GM12878 (cell line): ENCODE measurements at regions not wholly inside any gene's neighbourhood (a gene's known extent, or its start where the extent isn't known, plus 50 kb on each side); places are given as distances from the start of the nearest gene placed in this dataset.

Experiments used
- ATAC-seq: fragments of 200-7000 bp; cut with Tn5 transposase; 3 replicates; pipeline ENCODE4 v1.9.1; 2020; ENCODE audit warnings: mild to moderate bottlenecking, moderate library complexity
- BruUV-seq: library from RNA; stranded (reverse); fragments of 400-500 nt; replicated peaks from 2 replicates; lab custom pipeline; 2021; lab: Mats Ljungman, UMichigan
- CTCF ChIA-PET: fragments of 300-600 bp; sonication (Branson Sonifier 250); formaldehyde crosslinking; extraction: SDS; loops from one replicate; lab custom pipeline; 2021; ENCODE audit warnings: inconsistent platforms; lab: Yijun Ruan, JAX
- POLR2A ChIA-PET: fragments of 350-600 bp; formaldehyde crosslinking; extraction: SDS; loops from one replicate; lab custom pipeline; 2021; ENCODE audit warnings: inconsistent platforms; lab: Charles Lee
- RAD21 ChIA-PET: fragments of 300-600 bp; sonication (Branson Sonifier 250); formaldehyde crosslinking; loops from one replicate; lab custom pipeline; 2023; ENCODE audit warnings: antibody characterized with exemption; ENCODE audit not compliant: unreplicated experiment; lab: Charles Lee
- SMC1A ChIA-PET: fragments of 300-600 bp; sonication (Branson Sonifier 250); formaldehyde crosslinking; loops from one replicate; lab custom pipeline; 2023; ENCODE audit not compliant: unreplicated experiment, uncharacterized antibody; lab: Charles Lee
- DNase-seq: peaks from one replicate; pipeline ENCODE4 v3.0.0-alpha.2; 2011; ENCODE audit warnings: low read depth, low spot score
- FAIRE-seq: peaks from 3 replicates; lab custom pipeline; 2011; peaks lifted over from hg19 to GRCh38; lab: Jason Lieb, UNC
- H2AFZ ChIP-seq: 2 replicates; pipeline ENCODE4 v1.6.0; 2011; ENCODE audit warnings: low read depth, low read length, control low read depth; ENCODE audit not compliant: control insufficient read depth
- H3K27ac ChIP-seq: 2 replicates; pipeline ENCODE4 v1.5.1; 2011; ENCODE audit warnings: control low read depth; ENCODE audit not compliant: control insufficient read depth, insufficient read depth
- H3K27me3 ChIP-seq, 2 experiments: replicated peaks in 1 of 2; 2 replicates each; pipeline versions ENCODE4 v1.6.0 to v1.6.1; 2011; ENCODE audit warnings: low read length in 1 of 2; ENCODE audit not compliant: control insufficient read depth in 2 of 2, insufficient read depth in 2 of 2
- H3K36me3 ChIP-seq, 2 experiments: 2 replicates each; pipeline ENCODE4 v1.5.1; 2011; ENCODE audit warnings: low read length in 1 of 2; ENCODE audit not compliant: control insufficient read depth in 2 of 2, insufficient read depth in 2 of 2
- H3K4me1 ChIP-seq: 2 replicates; pipeline ENCODE4 v1.6.1; 2011; ENCODE audit warnings: mild to moderate bottlenecking, low read length, moderate library complexity, mixed read lengths; ENCODE audit not compliant: control insufficient read depth, insufficient read depth
- H3K4me2 ChIP-seq: 2 replicates; pipeline ENCODE4 v1.6.0; 2011; ENCODE audit warnings: control low read depth; ENCODE audit not compliant: control insufficient read depth, insufficient read depth
- H3K4me3 ChIP-seq: fragments of 200-600 bp; sonication (generic); 2 replicates; pipeline ENCODE4 v1.5.1; 2016
- H3K79me2 ChIP-seq: 2 replicates; pipeline ENCODE4 v1.6.0; 2011; ENCODE audit warnings: low read length; ENCODE audit not compliant: control insufficient read depth, insufficient read depth
- H3K9ac ChIP-seq: 2 replicates; pipeline ENCODE4 v1.8.0; 2011; ENCODE audit warnings: low read length, control low read depth, mixed read lengths; ENCODE audit not compliant: control insufficient read depth, insufficient read depth
- H3K9me3 ChIP-seq: replicated peaks from 3 replicates; pipeline ENCODE4 v1.5.1; 2011; ENCODE audit warnings: mild to moderate bottlenecking, low read length; ENCODE audit not compliant: control insufficient read depth, insufficient read depth
- H4K20me1 ChIP-seq: 2 replicates; pipeline ENCODE4 v1.6.0; 2011; ENCODE audit not compliant: control insufficient read depth, insufficient read depth
- BACH1 ChIP-seq: fragments of 450-650 bp; IDR thresholded peaks from 2 replicates; pipeline ENCODE4 v1.6.1; 2017; ENCODE audit warnings: mild to moderate bottlenecking, borderline replicate concordance
- BRCA1 ChIP-seq: IDR thresholded peaks from 2 replicates; pipeline ENCODE4 v1.6.1; 2011; ENCODE audit warnings: low read depth, low read length, improper control_type of control experiment
- CBFB ChIP-seq: IDR thresholded peaks from 2 replicates; pipeline ENCODE4 v1.6.1; 2016; ENCODE audit warnings: antibody characterized with exemption, low read depth
- DPF2 ChIP-seq: fragments of 450-650 bp; IDR thresholded peaks from 2 replicates; pipeline ENCODE4 v1.6.1; 2017; ENCODE audit warnings: mild to moderate bottlenecking
- E2F4 ChIP-seq: IDR thresholded peaks from 2 replicates; pipeline ENCODE4 v1.6.1; 2012; ENCODE audit warnings: low read depth, low read length, improper control_type of control experiment
- EP300 ChIP-seq, 2 experiments: fragments of 150-350 bp in 1 of 2; IDR thresholded peaks; 2 replicates each; pipeline ENCODE4 v1.6.1; 2011 to 2012; ENCODE audit warnings: low read depth in 2 of 2, low read length in 2 of 2, borderline replicate concordance in 1 of 2, improper control_type of control experiment in 1 of 2, inconsistent platforms in 1 of 2; ENCODE audit not compliant: control insufficient read depth in 1 of 2
- GABPA ChIP-seq: IDR thresholded peaks from 2 replicates; pipeline ENCODE4 v1.6.1; 2014; ENCODE audit warnings: antibody characterized with exemption, low read depth, mild to moderate bottlenecking, inconsistent platforms
- POLR2AphosphoS5 ChIP-seq: IDR thresholded peaks from 2 replicates; pipeline ENCODE4 v1.6.1; 2011; ENCODE audit warnings: mild to moderate bottlenecking, low read length, inconsistent platforms
- RAD21 ChIP-seq: IDR thresholded peaks from 2 replicates; pipeline ENCODE4 v1.6.1; 2011; ENCODE audit warnings: mild to moderate bottlenecking, low read depth, low read length, moderate library complexity; ENCODE audit not compliant: insufficient read depth
- SMARCA5 ChIP-seq: fragments of 450-650 bp; IDR thresholded peaks from 2 replicates; pipeline ENCODE4 v1.6.1; 2017; ENCODE audit warnings: mild to moderate bottlenecking
- SPI1 ChIP-seq: IDR thresholded peaks from 2 replicates; pipeline ENCODE4 v1.6.1; 2011; ENCODE audit warnings: low read depth, mild to moderate bottlenecking, low read length, moderate library complexity, borderline replicate concordance; ENCODE audit not compliant: insufficient read depth
- YY1 ChIP-seq: IDR thresholded peaks from 2 replicates; pipeline ENCODE4 v1.6.1; 2011; ENCODE audit warnings: low read depth, mild to moderate bottlenecking, low read length
- ZBED1 ChIP-seq: IDR thresholded peaks from 2 replicates; pipeline ENCODE4 v1.6.1; 2016; ENCODE audit warnings: borderline replicate concordance
- ZBTB33 ChIP-seq: fragments of 450-650 bp; IDR thresholded peaks from 2 replicates; pipeline ENCODE4 v1.6.1; 2017; ENCODE audit warnings: mild to moderate bottlenecking
- ZBTB4 ChIP-seq: fragments of 450-650 bp; formaldehyde crosslinking; IDR thresholded peaks from 2 replicates; pipeline ENCODE4 v1.4.0; 2022; ENCODE audit warnings: mild to moderate bottlenecking, moderate library complexity
- ZSCAN29 ChIP-seq: fragments of 450-650 bp; IDR thresholded peaks from 2 replicates; pipeline ENCODE4 v1.6.1; 2017; ENCODE audit warnings: mild to moderate bottlenecking, moderate library complexity
- WGBS: methylation state at CpG from one replicate; pipeline ENCODE4 v1.1.6; 2016; ENCODE audit warnings: low lambda C conversion rate; ENCODE audit not compliant: insufficient replicate concordance, insufficient coverage; ENCODE audit errors: missing lambda C conversion rate; 5-methylcytosine and 5-hydroxymethylcytosine counted together
- in situ Hi-C: fragments of 300-500 bp; cut with MboI; formaldehyde crosslinking; loops from 9 replicates; pipeline ENCODE4 v1.14.3; 2018; ENCODE audit warnings: mixed read lengths
- intact Hi-C: fragments of 100-400 bp; cut with micrococcal nuclease; formaldehyde crosslinking; loops from one replicate; pipeline ENCODE4 v1.14.2; 2022; ENCODE audit not compliant: unreplicated experiment

- ATAC-seq (no peak), DNase-seq (no peak), FAIRE-seq (no peak)
- no peaks in the 10 kb centered on the region for H3K4me1 ChIP-seq
- no peaks in the 10 kb centered on the region for H3K27me3 ChIP-seq
- ChIA-PET CTCF (interaction anchor here (1.5 to 4.2 kb wide), 3 partner anchors 22 to 46 kb away, joined by 4 to 16 read pairs (median 6); no protein-coding TSS in a partner anchor), POLR2A (no interaction called here), RAD21 (no interaction called here), SMC1A (interaction anchor here (1.8 kb wide), 1 partner anchor 9 kb away, joined by 3 read pairs; no protein-coding TSS in a partner anchor)
- H3K27ac ChIP-seq: no peak overlapping the region
- H4K20me1 ChIP-seq: no peaks in the 10 kb centered on the region
- no peak overlapping the region for H3K4me3 ChIP-seq
- no peak overlapping the region for H2AFZ ChIP-seq
- intact Hi-C loops: no loop called here
- no TSS peak for BruUV-seq
- no peaks in the 10 kb centered on the region for H3K79me2 ChIP-seq
- TF ChIP-seq SMARCA5 (no peak), E2F4 (no peak), BRCA1 (no peak), ZBTB4 (CRISPR knock-in tag) (no peak), ZBTB33 (no peak), ZBED1 (no peak), DPF2 (no peak), EP300 (IDR thresholded peaks at IDR 0.05; ENCODE audit: borderline replicate concordance in 1 of 2, control insufficient read depth in 1 of 2, low read depth in 2 of 2, low read length in 2 of 2) (no peak), SPI1 (no peak), BACH1 (no peak), RAD21 (no peak), POLR2AphosphoS5 (no peak), ZSCAN29 (no peak), GABPA (no peak), YY1 (no peak), CBFB (no peak)
- no peak overlapping the region for H3K4me2 ChIP-seq
- 37% methylated on average over 2 of the region's 2 CpGs for WGBS
- H3K9me3 ChIP-seq: no peaks in the 10 kb centered on the region; the same call in 2 of the 3 replicates
- in situ Hi-C loops: no loop called here
- no peak overlapping the region for H3K9ac ChIP-seq
- H3K36me3 ChIP-seq: no peaks in the 10 kb centered on the region
Observed at GRCh38 chr11:30174265-30175020, 56.4 kb upstream of the FSHB start.
